WI38 (cell line): ENCODE measurements at regions not wholly inside any gene's neighbourhood (a gene's known extent, or its start where the extent isn't known, plus 50 kb on each side); places are given as distances from the start of the nearest gene placed in this dataset.

Experiments
- H3K4me3 ChIP-seq: 2 replicates; pipeline ENCODE4 v1.5.1; 2011; ENCODE audit warnings: low read depth, mild to moderate bottlenecking, control low read depth, low read length
- TF ChIP-seq, protein P1 (sequence below): IDR thresholded peaks from 2 replicates; pipeline ENCODE4 v1.5.1; 2012; ENCODE audit warnings: low read depth, mild to moderate bottlenecking, control low read depth, low read length

GRCh38 chr1:57789936-57790335 is 366.1 kb upstream of the DAB1 start:
- TF ChIP-seq, protein P1, sequence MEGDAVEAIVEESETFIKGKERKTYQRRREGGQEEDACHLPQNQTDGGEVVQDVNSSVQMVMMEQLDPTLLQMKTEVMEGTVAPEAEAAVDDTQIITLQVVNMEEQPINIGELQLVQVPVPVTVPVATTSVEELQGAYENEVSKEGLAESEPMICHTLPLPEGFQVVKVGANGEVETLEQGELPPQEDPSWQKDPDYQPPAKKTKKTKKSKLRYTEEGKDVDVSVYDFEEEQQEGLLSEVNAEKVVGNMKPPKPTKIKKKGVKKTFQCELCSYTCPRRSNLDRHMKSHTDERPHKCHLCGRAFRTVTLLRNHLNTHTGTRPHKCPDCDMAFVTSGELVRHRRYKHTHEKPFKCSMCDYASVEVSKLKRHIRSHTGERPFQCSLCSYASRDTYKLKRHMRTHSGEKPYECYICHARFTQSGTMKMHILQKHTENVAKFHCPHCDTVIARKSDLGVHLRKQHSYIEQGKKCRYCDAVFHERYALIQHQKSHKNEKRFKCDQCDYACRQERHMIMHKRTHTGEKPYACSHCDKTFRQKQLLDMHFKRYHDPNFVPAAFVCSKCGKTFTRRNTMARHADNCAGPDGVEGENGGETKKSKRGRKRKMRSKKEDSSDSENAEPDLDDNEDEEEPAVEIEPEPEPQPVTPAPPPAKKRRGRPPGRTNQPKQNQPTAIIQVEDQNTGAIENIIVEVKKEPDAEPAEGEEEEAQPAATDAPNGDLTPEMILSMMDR: no peak
- no peak overlapping the region for H3K4me3 ChIP-seq

- TF ChIP-seq, protein P1: no peak
These were observed 364.5 kb upstream of the DAB1 start for GRCh38 chr1:57788313-57788712.

GRCh38 chr1:57784356-57784755 is 360.5 kb upstream of the DAB1 start:
- TF ChIP-seq, protein P1: no peak

More at GRCh38 chr1:57788313-57788712, 364.5 kb upstream of the DAB1 start:
- H3K4me3 ChIP-seq: no peak overlapping the region

DNA sequence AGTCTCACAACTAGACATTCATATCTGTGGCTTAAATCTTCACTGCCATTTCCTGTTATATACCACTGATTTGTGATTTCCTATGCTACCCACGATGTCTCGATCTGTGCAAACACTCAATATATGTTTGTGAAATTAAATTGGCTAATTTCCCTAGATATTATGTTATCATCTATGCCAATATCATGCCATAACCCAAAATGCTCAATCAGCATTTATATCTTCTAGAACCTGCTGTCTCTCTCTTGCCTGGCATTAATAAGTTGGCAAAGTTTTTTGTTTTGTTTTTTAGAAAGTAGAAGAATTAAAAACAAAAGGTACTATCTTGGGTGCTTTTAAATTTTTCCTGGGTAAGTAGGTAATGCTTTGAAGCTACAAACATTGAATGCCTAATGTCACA is 358.5 kb upstream of the DAB1 start:
- TF ChIP-seq, protein P1: no peak
- H3K4me3 ChIP-seq: no peak overlapping the region

More at GRCh38 chr1:57784356-57784755, 360.5 kb upstream of the DAB1 start:
- no peak overlapping the region for H3K4me3 ChIP-seq

GRCh38 chr1:57772580-57773195 is 348.8 kb upstream of the DAB1 start:
- TF ChIP-seq, protein P1: no peak
- H3K4me3 ChIP-seq: no peak overlapping the region

DNA sequence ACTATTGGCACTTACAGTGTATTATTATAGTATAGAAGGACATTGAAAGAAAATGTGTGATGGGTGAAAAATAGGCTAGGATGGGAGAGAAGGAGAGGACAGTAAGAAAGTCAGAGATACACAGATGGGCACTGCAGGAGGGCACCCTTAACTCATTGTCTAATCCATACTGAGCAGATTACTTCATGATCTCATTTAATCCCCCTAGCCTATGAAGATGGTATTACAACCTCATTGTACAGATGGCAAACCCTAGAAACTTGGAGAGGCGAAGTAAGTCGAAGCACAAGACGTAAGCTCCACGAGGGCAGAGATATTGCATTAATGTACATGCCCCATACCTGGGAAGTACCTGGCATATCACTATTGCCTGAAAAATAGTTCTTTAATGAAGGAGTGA is 346.9 kb upstream of the DAB1 start:
- no peak overlapping the region for H3K4me3 ChIP-seq
- TF ChIP-seq, protein P1: no peak

DNA sequence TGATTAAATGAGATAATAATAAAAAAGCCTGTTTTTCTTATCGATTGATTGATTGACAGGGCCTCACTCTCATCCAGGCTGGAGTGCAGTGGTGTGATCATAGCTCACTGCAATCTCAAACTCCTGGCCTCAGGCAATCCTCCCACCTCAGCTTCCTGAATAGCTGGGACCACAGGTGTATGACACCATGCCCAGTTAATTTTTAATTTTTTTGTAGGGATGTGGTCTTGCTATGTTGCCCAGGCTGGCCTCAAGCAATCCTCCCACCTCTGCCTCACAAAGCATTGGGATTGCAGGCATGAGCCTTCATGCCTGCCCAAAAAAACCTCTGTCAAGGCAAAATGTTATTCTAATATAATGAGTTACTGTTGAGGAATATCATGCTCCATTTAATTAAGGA is 346.4 kb upstream of the DAB1 start:
- TF ChIP-seq, protein P1: no peak
- H3K4me3 ChIP-seq: no peak overlapping the region
